ENCODE measurements at regions not wholly inside any gene's neighbourhood (a gene's known extent, or its start where the extent isn't known, plus 50 kb on each side); places are given as distances from the start of the nearest gene placed in this dataset.
"Not testable (repeated sequence)": the region's sequence is repeated elsewhere in the genome, so short reads cannot be mapped to it uniquely, and the experiment has no call there.

DNA sequence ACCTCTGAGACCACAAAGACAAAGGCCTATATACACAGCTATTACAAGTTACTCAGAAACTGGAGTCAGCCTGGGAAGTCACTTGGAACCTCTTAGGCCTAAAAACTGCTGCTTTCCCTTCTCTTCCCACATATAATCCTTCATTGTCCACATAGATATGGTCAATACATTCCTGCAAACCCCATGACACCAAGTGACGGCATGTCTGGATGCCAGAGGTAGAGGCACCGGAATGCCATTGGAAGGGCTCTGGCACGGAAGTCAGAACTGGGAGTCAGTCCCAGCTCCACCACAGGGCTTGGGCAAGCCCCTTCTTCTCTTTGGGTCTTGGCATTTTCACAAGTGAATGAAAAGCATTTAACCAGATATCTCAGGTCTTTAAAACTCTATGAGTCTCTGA is 204.7 kb downstream of the MATN1 start:
- TF ChIP-seq RARB (CRISPR knock-in tag; IDR thresholded peaks at IDR 0.05), result no peak
- no peak for TF ChIP-seq GLIS3 (CRISPR knock-in tag; IDR thresholded peaks at IDR 0.05)
- TF ChIP-seq, protein P1, sequence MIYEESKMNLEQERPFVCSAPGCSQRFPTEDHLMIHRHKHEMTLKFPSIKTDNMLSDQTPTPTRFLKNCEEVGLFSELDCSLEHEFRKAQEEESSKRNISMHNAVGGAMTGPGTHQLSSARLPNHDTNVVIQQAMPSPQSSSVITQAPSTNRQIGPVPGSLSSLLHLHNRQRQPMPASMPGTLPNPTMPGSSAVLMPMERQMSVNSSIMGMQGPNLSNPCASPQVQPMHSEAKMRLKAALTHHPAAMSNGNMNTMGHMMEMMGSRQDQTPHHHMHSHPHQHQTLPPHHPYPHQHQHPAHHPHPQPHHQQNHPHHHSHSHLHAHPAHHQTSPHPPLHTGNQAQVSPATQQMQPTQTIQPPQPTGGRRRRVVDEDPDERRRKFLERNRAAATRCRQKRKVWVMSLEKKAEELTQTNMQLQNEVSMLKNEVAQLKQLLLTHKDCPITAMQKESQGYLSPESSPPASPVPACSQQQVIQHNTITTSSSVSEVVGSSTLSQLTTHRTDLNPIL (CRISPR knock-in tag; IDR thresholded peaks at IDR 0.05; ENCODE audit: low read depth), result no peak
- no peak for TF ChIP-seq ESRRG (CRISPR knock-in tag; IDR thresholded peaks at IDR 0.05)
- TF ChIP-seq BACH2 (CRISPR knock-in tag; IDR thresholded peaks at IDR 0.05; ENCODE audit: borderline replicate concordance), result no peak
- no peak for TF ChIP-seq ZFP30 (CRISPR knock-in tag; IDR thresholded peaks at IDR 0.05)
- no peak for TF ChIP-seq OSR1 (CRISPR knock-in tag; IDR thresholded peaks at IDR 0.05)
- TF ChIP-seq ZNF565 (CRISPR knock-in tag; conservative IDR thresholded peaks at IDR 0.05; ENCODE audit: low read depth), result no peak
- TF ChIP-seq, protein P2, sequence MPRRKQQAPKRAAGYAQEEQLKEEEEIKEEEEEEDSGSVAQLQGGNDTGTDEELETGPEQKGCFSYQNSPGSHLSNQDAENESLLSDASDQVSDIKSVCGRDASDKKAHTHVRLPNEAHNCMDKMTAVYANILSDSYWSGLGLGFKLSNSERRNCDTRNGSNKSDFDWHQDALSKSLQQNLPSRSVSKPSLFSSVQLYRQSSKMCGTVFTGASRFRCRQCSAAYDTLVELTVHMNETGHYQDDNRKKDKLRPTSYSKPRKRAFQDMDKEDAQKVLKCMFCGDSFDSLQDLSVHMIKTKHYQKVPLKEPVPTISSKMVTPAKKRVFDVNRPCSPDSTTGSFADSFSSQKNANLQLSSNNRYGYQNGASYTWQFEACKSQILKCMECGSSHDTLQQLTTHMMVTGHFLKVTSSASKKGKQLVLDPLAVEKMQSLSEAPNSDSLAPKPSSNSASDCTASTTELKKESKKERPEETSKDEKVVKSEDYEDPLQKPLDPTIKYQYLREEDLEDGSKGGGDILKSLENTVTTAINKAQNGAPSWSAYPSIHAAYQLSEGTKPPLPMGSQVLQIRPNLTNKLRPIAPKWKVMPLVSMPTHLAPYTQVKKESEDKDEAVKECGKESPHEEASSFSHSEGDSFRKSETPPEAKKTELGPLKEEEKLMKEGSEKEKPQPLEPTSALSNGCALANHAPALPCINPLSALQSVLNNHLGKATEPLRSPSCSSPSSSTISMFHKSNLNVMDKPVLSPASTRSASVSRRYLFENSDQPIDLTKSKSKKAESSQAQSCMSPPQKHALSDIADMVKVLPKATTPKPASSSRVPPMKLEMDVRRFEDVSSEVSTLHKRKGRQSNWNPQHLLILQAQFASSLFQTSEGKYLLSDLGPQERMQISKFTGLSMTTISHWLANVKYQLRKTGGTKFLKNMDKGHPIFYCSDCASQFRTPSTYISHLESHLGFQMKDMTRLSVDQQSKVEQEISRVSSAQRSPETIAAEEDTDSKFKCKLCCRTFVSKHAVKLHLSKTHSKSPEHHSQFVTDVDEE (CRISPR knock-in tag; IDR thresholded peaks at IDR 0.05), result no peak
- no peak for TF ChIP-seq TOX (CRISPR knock-in tag; IDR thresholded peaks at IDR 0.05; ENCODE audit: borderline replicate concordance)
- no peak for TF ChIP-seq ISL1 (CRISPR knock-in tag; IDR thresholded peaks at IDR 0.05)
- TF ChIP-seq, protein P3, sequence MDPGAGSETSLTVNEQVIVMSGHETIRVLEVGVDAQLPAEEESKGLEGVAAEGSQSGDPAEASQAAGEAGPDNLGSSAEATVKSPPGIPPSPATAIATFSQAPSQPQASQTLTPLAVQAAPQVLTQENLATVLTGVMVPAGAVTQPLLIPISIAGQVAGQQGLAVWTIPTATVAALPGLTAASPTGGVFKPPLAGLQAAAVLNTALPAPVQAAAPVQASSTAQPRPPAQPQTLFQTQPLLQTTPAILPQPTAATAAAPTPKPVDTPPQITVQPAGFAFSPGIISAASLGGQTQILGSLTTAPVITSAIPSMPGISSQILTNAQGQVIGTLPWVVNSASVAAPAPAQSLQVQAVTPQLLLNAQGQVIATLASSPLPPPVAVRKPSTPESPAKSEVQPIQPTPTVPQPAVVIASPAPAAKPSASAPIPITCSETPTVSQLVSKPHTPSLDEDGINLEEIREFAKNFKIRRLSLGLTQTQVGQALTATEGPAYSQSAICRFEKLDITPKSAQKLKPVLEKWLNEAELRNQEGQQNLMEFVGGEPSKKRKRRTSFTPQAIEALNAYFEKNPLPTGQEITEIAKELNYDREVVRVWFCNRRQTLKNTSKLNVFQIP (CRISPR knock-in tag; IDR thresholded peaks at IDR 0.05; ENCODE audit: borderline replicate concordance, low read depth), result no peak
- TF ChIP-seq TCF4 (CRISPR knock-in tag; IDR thresholded peaks at IDR 0.05; ENCODE audit: borderline replicate concordance), result no peak
- ATAC-seq, result no peak

DNA sequence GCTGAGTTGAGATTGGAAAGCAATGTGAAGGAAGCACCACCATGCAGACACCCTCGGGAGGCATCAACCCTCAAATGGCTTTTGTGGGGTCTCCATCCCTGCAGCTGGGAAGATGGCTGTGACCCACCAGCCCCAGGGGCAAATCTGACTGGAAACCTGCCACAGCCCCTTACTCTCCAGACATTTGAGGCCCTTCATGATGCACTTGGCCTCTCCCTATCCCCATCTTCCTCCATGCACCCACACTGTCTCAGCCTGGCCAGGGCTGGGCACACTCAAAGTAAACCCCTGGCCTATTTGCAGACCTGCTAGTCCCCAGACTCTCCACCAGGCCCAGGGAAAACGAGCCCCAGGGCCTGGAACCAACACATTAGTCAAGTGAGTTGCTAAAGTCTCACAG is 205.2 kb downstream of the MATN1 start:
- no peak for ATAC-seq
- TF ChIP-seq PPARA (CRISPR knock-in tag; IDR thresholded peaks at IDR 0.05; ENCODE audit: borderline replicate concordance) (no peak), OSR1 (CRISPR knock-in tag; IDR thresholded peaks at IDR 0.05) (no peak), SNAI2 (CRISPR knock-in tag; IDR thresholded peaks at IDR 0.05) (no peak)

DNA sequence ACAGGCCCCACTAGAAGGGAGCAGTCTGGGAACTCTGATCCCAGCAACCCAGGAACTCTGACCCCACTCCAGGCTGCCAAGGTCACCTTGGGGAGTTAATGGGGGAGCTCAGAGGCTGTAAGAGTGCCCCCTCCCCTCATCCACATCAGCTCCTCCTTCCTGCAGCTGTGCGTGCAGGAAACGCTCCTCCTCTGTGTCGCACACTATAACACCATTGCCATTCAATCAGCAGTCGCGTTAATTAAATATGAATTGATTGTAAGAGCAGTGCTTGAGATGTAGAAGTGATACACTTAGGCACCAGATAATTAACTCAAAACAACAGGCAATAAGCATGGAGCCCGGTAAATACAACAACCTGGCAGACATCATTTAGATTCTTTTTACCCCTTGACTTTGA is 205.7 kb downstream of the MATN1 start:
- not testable (repeated sequence) for ATAC-seq

DNA sequence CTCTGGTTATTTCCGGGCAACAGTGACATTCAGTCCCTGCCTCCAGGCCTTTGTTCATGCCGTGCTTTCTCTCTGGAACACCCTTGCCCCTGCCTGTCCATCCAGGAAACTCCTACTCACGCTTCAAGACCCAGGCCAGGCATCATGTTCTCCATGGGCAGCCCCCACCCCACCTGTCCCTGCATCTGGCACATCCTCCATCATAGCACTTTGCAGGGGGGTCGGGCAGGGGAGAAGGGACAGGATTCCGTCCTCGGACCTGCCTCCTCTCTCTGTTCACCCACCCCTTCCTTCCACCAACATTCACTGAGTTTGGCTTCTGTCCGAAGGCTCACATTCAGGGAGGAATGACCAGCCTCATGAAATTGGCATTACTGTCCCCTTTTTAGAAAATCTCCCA is 206.1 kb downstream of the MATN1 start:
- ATAC-seq, result not testable (repeated sequence)

DNA sequence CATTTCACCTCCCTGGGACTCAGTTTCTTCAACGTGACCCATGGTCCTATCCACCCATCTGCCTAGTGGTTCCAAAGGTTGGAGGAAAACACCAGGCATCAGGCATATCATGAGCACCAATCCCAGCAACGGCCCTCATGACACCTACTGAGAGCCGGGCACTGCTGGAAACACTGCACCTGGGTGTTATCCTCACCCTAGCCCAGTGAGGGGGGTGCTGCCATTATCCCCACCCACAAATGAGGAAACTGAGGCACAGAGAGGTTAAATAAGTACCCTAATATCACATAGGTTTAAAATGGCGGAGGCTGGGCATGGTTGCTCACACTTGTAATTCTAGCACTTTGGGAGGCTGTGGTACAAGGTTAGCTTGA is 206.9 kb downstream of the MATN1 start:
- TF ChIP-seq OSR1 (CRISPR knock-in tag; IDR thresholded peaks at IDR 0.05) (no peak), ZFP30 (CRISPR knock-in tag; IDR thresholded peaks at IDR 0.05) (no peak), SNAI2 (CRISPR knock-in tag; IDR thresholded peaks at IDR 0.05) (no peak), ZFP3 (CRISPR knock-in tag; IDR thresholded peaks at IDR 0.05) (no peak), TOX (CRISPR knock-in tag; IDR thresholded peaks at IDR 0.05; ENCODE audit: borderline replicate concordance) (no peak), PPARA (CRISPR knock-in tag; IDR thresholded peaks at IDR 0.05; ENCODE audit: borderline replicate concordance) (no peak), ZNF8 (CRISPR knock-in tag; IDR thresholded peaks at IDR 0.05) (no peak), ARNTL (CRISPR knock-in tag; IDR thresholded peaks at IDR 0.05; ENCODE audit: borderline replicate concordance, low read depth) (no peak), ZNF70 (CRISPR knock-in tag; IDR thresholded peaks at IDR 0.05) (no peak), ISL1 (CRISPR knock-in tag; IDR thresholded peaks at IDR 0.05) (no peak), TCF4 (CRISPR knock-in tag; IDR thresholded peaks at IDR 0.05; ENCODE audit: borderline replicate concordance) (no peak)
- TF ChIP-seq, protein P4, sequence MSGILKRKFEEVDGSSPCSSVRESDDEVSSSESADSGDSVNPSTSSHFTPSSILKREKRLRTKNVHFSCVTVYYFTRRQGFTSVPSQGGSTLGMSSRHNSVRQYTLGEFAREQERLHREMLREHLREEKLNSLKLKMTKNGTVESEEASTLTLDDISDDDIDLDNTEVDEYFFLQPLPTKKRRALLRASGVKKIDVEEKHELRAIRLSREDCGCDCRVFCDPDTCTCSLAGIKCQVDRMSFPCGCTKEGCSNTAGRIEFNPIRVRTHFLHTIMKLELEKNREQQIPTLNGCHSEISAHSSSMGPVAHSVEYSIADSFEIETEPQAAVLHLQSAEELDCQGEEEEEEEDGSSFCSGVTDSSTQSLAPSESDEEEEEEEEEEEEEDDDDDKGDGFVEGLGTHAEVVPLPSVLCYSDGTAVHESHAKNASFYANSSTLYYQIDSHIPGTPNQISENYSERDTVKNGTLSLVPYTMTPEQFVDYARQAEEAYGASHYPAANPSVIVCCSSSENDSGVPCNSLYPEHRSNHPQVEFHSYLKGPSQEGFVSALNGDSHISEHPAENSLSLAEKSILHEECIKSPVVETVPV (CRISPR knock-in tag; IDR thresholded peaks at IDR 0.05), result no peak
- TF ChIP-seq, protein P5, sequence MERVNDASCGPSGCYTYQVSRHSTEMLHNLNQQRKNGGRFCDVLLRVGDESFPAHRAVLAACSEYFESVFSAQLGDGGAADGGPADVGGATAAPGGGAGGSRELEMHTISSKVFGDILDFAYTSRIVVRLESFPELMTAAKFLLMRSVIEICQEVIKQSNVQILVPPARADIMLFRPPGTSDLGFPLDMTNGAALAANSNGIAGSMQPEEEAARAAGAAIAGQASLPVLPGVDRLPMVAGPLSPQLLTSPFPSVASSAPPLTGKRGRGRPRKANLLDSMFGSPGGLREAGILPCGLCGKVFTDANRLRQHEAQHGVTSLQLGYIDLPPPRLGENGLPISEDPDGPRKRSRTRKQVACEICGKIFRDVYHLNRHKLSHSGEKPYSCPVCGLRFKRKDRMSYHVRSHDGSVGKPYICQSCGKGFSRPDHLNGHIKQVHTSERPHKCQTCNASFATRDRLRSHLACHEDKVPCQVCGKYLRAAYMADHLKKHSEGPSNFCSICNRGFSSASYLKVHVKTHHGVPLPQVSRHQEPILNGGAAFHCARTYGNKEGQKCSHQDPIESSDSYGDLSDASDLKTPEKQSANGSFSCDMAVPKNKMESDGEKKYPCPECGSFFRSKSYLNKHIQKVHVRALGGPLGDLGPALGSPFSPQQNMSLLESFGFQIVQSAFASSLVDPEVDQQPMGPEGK (CRISPR knock-in tag; IDR thresholded peaks at IDR 0.05; ENCODE audit: borderline replicate concordance), result no peak
- TF ChIP-seq, protein P3 (CRISPR knock-in tag; IDR thresholded peaks at IDR 0.05; ENCODE audit: borderline replicate concordance, low read depth), result no peak
- ATAC-seq, result no peak
